LHCN-M2 (cell line): ENCODE measurements at regions not wholly inside any gene's neighbourhood (a gene's known extent, or its start where the extent isn't known, plus 50 kb on each side); places are given as distances from the start of the nearest gene placed in this dataset.
"Not testable (repeated sequence)": the region's sequence is repeated elsewhere in the genome, so short reads cannot be mapped to it uniquely, and the experiment has no call there.

Experiments
- DNase-seq: peaks from one replicate; pipeline ENCODE4 v3.0.0-alpha.2; 2012; ENCODE audit warnings: low read depth

DNA sequence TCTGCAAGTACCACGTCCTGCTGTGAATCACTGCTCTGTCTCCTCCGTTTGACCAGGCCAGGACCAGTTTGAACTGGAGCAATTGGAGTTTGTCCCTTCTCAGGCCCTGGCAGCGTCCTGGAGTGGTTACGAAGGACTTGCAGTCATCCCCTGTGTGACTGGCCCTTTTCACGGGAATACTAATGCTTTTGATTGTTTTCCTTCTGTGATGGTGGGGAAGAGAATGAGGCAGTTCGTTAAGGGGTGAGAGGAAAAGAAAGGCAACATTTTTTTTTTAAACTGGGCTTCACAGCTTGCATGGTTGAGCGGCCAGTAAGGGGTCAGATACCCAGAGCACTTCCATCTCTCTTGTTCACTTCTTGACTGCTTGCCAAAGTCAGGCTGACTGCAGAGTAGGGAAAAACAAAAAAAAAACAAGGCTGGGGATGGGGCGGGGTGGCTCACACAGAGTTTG, 153.5 kb upstream of the STK32A start:
- no peak for DNase-seq

DNA sequence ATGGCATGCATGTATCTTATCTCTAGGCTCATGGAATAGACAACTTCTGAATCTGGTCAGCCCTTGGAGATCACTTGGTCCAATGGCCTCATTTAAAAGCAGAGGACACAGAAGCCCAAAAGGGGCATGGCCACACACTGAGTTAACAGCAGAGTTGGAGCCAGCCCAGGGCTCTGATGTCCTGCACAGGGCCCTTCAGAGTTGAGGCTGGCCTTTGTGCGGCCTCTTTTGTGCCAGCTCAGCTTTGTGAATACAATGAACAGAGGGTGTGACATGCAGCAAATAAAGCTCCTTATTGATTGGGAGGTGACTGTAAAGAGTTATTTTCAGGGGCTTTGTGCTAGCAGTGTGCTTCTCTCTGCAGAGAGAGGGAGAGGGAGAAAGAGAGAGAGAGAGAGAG, 150.1 kb upstream of the STK32A start:
- DNase-seq = no peak

DNA sequence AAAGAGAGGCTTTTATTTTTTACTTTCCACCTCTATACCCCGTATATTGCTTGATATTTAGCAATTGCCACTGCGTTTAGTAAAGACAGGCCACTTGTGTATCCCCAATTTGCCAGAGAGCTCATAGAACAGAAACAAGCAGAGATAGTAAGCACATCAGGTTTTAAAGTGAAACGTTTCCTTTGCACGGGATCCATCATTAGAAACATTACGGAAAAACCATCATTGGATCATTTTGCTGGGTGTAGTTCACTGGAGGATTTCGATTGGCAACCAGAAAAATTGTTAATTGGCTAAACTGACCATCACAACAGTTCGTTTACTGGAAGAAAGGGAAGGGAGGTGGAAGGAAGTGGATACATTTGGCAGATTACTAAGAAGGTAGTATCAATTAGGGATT, 149.4 kb upstream of the STK32A start:
- DNase-seq = no peak

- DNase-seq = no peak
Measured at GRCh38 chr5:147092044-147092443, 142.8 kb upstream of the STK32A start.

GRCh38 chr5:147093138-147093537, 141.7 kb upstream of the STK32A start:
- peak; percentile 43 for DNase-seq

DNA sequence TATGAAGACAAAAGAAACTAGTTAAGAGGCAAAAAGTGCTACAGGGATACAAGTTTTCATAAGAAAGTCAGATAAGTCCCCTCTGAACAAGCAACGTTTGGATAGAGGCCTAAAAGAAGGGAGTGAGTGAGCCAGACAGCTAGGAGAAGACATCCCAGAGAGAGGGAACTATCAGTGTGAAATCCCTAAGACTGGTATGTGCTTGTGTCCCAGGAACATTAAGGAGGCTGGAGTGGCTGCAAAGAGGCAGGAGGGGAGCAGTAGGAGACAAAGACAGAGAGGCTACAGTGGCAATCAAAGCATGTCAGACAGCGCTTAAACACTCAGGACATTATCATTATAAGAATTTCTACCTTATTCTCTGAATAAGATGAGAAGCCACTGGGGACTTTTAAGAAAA, 139.1 kb upstream of the STK32A start:
- DNase-seq = no peak

- DNase-seq = peak; percentile 83
Measured at GRCh38 chr5:147098233-147098790, 136.5 kb upstream of the STK32A start.

DNA sequence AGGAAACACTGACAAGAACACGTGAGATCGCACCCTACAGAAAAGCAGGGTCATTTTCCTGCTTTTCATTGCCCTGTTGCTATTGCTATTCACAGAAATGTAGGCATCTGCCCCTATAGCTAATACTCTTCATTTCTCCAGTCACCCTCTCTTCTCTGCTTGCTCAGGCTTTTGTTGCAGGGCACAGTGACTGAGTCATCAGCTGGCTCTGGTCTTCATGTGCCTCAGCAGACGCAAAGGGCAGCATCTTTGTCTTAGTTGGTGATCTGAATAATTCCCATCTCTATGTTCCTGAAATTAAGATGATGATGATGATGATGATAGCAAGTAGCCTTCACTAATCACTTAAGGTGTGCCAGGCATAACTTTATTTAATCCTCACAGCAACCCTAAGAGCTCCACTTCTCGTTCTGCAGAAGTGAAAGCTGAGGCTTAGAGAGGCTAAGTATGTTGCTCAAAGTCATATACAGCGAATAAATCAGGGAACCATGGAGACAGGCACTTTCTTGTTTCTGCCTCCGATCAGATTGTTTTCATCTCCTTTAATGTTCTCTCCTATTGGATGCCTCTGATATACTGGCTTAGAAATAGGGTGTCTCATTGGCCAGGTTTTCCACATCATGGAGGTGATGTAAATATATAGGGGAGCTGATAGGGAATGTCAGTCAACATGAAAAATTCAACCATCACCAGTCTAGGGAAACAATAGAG, 133.0 kb upstream of the STK32A start:
- peak; percentile 46 for DNase-seq

GRCh38 chr5:147112899-147113298, 121.9 kb upstream of the STK32A start:
- no peak for DNase-seq

- DNase-seq = no peak
Measured at GRCh38 chr5:147113967-147114366, 120.9 kb upstream of the STK32A start.

- DNase-seq = not testable (repeated sequence)
Measured at GRCh38 chr5:147139759-147140158, 95.1 kb upstream of the STK32A start.

DNA sequence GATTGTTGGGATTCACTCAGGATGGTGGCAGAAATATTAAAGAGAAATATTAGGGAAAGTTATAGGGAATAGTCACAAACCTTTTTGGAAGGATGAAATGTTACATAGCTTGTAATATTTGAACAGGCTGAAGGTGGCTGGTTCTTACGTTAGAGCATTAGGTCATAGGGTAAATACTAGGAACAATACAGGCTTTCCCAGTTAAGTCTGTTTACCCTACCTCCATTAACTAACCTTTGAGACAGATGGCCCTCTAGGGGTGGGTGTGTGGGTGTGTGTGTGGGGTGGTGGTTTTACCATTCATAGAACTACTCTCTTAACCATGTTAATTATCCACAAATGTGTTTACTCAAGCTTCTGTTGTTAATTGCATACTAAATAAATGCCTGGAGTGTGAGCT, 94.3 kb upstream of the STK32A start:
- DNase-seq = no peak

DNA sequence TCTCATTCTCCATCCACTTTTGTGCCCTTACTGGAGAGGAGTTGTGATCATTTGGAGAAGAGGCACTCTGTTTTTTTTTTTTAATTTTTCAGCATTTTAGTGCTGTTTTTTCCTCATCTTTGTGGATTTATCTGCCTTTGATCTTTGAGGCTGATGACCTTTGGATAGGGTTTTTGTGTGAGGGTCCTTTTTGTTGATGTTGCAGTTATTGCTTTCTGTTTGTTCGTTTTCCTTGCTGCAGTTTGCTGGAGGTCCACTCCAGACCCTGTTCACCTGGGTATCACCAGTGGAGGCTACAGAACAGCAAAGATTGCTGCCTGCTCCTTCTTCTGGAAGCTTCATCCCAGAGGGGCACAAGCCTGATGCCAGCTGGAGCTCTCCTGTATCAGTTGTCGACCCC, 93.2 kb upstream of the STK32A start:
- not testable (repeated sequence) for DNase-seq

DNA sequence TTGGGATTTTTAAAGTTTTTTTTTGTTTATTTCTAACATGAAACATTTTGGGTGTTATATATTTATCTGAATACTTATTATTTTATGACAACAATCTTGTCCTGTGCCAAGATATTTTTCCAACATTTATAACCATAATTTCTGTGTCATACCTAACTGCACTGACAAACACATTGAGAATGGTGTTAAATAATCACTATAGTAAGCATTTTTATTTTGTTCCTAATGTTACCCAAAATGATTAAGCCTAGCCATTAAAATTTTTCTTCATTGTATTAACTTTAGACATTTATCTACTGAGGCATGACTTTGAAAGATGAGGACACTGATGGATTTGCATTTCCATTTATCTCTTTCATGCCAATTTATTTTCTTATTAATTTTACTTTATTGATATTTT, 91.6 kb upstream of the STK32A start:
- DNase-seq = no peak

DNA sequence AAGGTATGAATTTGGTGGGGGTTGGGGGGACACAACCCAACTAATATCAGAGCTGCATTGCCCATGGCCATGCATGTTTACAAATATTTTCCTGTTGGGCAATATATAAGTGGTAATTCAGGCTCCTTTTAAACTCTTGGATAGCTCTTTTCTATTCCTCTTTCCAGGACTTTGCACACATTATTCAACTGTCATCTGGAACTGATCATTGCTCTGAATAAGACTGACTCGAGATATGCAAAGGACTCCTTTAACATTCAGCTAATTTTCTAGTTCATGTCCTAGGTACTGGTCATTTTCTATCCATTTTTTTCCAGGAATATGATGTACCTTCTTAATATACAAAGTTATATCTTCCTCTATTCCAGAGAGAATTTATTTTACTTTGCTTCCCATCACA, 89.5 kb upstream of the STK32A start:
- DNase-seq = no peak

DNA sequence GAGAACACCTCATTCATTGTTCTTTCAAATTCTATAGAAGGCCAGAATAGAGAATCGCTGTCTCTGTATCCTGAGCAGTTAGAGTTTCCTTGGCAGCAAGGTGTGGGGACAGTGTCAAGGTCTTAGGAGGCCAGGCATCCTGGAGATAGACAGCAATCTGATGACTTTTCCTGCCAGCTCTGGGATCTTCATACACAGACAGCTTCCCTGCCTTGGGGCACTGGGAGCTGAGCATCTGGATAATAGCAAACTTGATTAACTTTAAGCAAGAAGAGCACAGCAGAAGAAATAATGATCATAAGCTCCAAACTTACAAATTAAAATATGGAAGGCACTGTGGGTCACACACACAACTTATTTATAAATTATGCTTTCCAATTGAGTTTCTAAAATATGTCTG, 86.1 kb upstream of the STK32A start:
- DNase-seq = no peak

DNA sequence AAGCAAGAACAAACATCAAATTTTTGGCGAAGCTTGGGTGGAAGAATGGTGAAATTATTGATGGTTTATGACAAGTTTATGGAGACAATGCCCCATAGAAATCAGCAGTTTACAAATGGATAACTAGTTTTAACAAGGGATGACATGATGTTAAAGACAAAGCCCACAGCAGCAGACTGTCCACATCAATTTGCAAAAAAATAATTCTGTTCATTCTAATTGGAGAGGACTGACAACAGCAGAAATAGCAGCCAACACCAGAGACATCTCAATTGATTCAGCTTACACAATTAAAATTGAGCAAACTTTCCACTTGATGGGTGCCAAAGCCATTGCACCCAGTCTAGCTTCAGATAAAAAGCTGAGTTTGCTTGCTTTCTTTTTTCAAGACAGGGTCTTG, 82.7 kb upstream of the STK32A start:
- no peak for DNase-seq

DNA sequence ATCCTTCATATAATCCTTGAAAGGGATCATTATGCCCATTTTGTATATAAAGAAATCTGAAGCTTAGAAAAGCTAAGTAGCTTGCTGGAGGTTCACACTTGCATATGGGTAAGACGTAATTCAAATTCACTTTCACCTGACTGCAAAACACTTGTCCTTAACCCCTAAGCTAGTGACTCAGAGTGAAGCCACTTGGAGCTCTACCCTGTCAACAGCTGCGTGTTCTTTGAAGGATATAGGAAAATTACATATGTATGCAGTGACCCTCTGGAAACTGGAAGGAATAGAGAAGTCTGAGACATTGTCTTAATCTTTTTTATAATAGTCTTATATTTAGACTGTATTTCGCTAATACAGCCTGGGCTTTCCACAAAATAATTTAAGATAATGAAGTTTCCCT, 80.0 kb upstream of the STK32A start:
- no peak for DNase-seq

GRCh38 chr5:147156012-147156411, 78.8 kb upstream of the STK32A start:
- DNase-seq = no peak

GRCh38 chr5:147160902-147161700, 73.7 kb upstream of the STK32A start:
- DNase-seq = no peak

DNA sequence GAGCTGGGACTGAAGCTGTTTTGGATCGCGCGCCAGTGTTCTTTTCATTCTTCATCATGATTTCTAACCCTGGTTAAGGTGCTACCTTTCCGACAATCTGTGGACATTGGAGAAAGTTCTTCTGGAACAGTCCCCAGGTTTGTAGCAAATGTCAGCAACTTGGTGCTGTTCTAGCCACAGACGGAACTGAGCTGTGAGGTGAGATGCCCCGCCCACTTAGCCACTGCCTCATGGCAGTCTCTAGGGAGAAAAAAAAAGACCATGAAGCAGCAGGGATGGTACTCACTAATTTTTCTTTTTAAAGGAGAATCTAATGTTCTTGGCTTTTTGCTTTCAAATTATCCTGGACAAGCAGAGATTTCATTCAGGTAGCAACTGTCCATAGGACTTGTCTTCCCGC, 72.1 kb upstream of the STK32A start:
- DNase-seq = no peak

GRCh38 chr5:147167529-147167928, 67.3 kb upstream of the STK32A start:
- DNase-seq = no peak
